ENCODE measurements at regions not wholly inside any gene's neighbourhood (a gene's known extent, or its start where the extent isn't known, plus 50 kb on each side); places are given as distances from the start of the nearest gene placed in this dataset.

GRCh38 chr15:87752250-87752951 lies 504.1 kb downstream of the NTRK3 start:
- TF ChIP-seq EZH2 (IDR thresholded peaks at IDR 0.05; ENCODE audit: low read depth, unreplicated experiment) (no peak), STAT1 (IDR thresholded peaks at IDR 0.05; ENCODE audit: unreplicated experiment) (no peak), ETS1 (IDR thresholded peaks at IDR 0.05) (no peak), EZH2phosphoT487 (IDR thresholded peaks at IDR 0.05; ENCODE audit: unreplicated experiment) (no peak), POLR2AphosphoS5 (IDR thresholded peaks at IDR 0.05; ENCODE audit: low read depth) (no peak), ZNF114 (CRISPR knock-in tag; IDR thresholded peaks at IDR 0.05) (no peak), CTCF (conservative IDR thresholded peaks at IDR 0.05; ENCODE audit: low read depth in 2 of 2) (no peak), REST (IDR thresholded peaks at IDR 0.05; ENCODE audit: unreplicated experiment) (no peak)
- H3K27me3 ChIP-seq (ENCODE audit: insufficient read depth): no peaks in the 10 kb centered on the region
- H3K79me2 ChIP-seq (replicated peaks; ENCODE audit: insufficient read depth): no peaks in the 10 kb centered on the region
- no peaks in the 10 kb centered on the region for H3K4me1 ChIP-seq (ENCODE audit: insufficient read depth)
- H3K36me3 ChIP-seq (ENCODE audit: insufficient read depth): no peaks in the 10 kb centered on the region
- no peaks in the 10 kb centered on the region for H3K4me1 Mint-ChIP-seq
- H3K27ac Mint-ChIP-seq: no peak overlapping the region
- H3K27ac ChIP-seq (ENCODE audit: low read depth): no peak overlapping the region
- no peaks in the 10 kb centered on the region for H3K9me3 Mint-ChIP-seq
- ATAC-seq: no peak
- no peaks in the 10 kb centered on the region for H4K20me1 ChIP-seq (replicated peaks; ENCODE audit: insufficient read depth)
- no peaks in the 10 kb centered on the region for H3K27me3 Mint-ChIP-seq (ENCODE audit: insufficient read depth, low read depth, poor library complexity)
- no peaks in the 10 kb centered on the region for H3F3A ChIP-seq (replicated peaks; ENCODE audit: low read depth)
- no peak overlapping the region for H2AFZ ChIP-seq
- no peak overlapping the region for H3K4me3 ChIP-seq
- no peak overlapping the region for H3K4me3 Mint-ChIP-seq
- no peaks in the 10 kb centered on the region for H3K36me3 Mint-ChIP-seq (ENCODE audit: low read depth)
- DNase-seq (ENCODE audit: low spot score): no peak
- no peaks in the 10 kb centered on the region for H3K9me2 ChIP-seq (ENCODE audit: insufficient read depth)
- no peak overlapping the region for H3K4me2 ChIP-seq

- Mint-ChIP-seq H3K4me3 (no peak overlapping the region), H3K27me3 (ENCODE audit: insufficient read depth, low read depth, poor library complexity) (no peaks in the 10 kb centered on the region), H3K27ac (no peak overlapping the region), H3K4me1 (no peaks in the 10 kb centered on the region), H3K36me3 (ENCODE audit: low read depth) (no peaks in the 10 kb centered on the region), H3K9me3 (no peaks in the 10 kb centered on the region)
- Histone ChIP-seq H2AFZ (no peak overlapping the region), H3F3A (replicated peaks; ENCODE audit: low read depth) (no peaks in the 10 kb centered on the region), H3K27ac (ENCODE audit: low read depth) (no peak overlapping the region), H3K36me3 (ENCODE audit: insufficient read depth) (no peaks in the 10 kb centered on the region), H3K79me2 (replicated peaks; ENCODE audit: insufficient read depth) (no peaks in the 10 kb centered on the region), H3K27me3 (ENCODE audit: insufficient read depth) (no peaks in the 10 kb centered on the region), H3K4me2 (no peak overlapping the region), H3K9me2 (ENCODE audit: insufficient read depth) (no peaks in the 10 kb centered on the region), H4K20me1 (replicated peaks; ENCODE audit: insufficient read depth) (no peaks in the 10 kb centered on the region), H3K4me3 (no peak overlapping the region), H3K4me1 (ENCODE audit: insufficient read depth) (no peaks in the 10 kb centered on the region)
- DNase-seq (ENCODE audit: low spot score): no peak
- ATAC-seq: no peak
- TF ChIP-seq CREB1 (CRISPR knock-in tag; IDR thresholded peaks at IDR 0.05; ENCODE audit: low read depth) (no peak), NANOG (IDR thresholded peaks at IDR 0.05; ENCODE audit: borderline replicate concordance) (no peak), STAT1 (IDR thresholded peaks at IDR 0.05; ENCODE audit: unreplicated experiment) (no peak), REST (IDR thresholded peaks at IDR 0.05; ENCODE audit: unreplicated experiment) (no peak), EZH2 (IDR thresholded peaks at IDR 0.05; ENCODE audit: low read depth, unreplicated experiment) (no peak), JUNB (IDR thresholded peaks at IDR 0.05; ENCODE audit: unreplicated experiment) (no peak), ZNF331 (CRISPR knock-in tag; IDR thresholded peaks at IDR 0.05; ENCODE audit: low read depth) (no peak)
Measured at GRCh38 chr15:87748483-87748882, 508.1 kb downstream of the NTRK3 start.
